Endothelial cell (in vitro differentiated cells): ENCODE measurements at regions not wholly inside any gene's neighbourhood (a gene's known extent, or its start where the extent isn't known, plus 50 kb on each side); places are given as distances from the start of the nearest gene placed in this dataset.

ENCODE experiments used
- DNase-seq: peaks from one replicate; pipeline ENCODE4 v3.0.0; 2021; ENCODE audit warnings: low spot score
- H3K27ac Mint-ChIP-seq: one replicate; pipeline ENCODE4 v1.8.0; 2021; ENCODE audit warnings: mixed read lengths, inconsistent platforms; ENCODE audit not compliant: unreplicated experiment
- H3K27me3 Mint-ChIP-seq: one replicate; pipeline ENCODE4 v1.8.0; 2021; ENCODE audit warnings: mild to moderate bottlenecking, moderate library complexity, mixed read lengths, inconsistent platforms; ENCODE audit not compliant: unreplicated experiment
- H3K36me3 Mint-ChIP-seq: one replicate; pipeline ENCODE4 v1.8.0; 2021; ENCODE audit warnings: mild to moderate bottlenecking, low read depth, mixed read lengths, inconsistent platforms; ENCODE audit not compliant: unreplicated experiment
- H3K4me1 Mint-ChIP-seq: one replicate; pipeline ENCODE4 v1.8.0; 2021; ENCODE audit warnings: mild to moderate bottlenecking, mixed read lengths, inconsistent platforms; ENCODE audit not compliant: unreplicated experiment
- H3K4me3 Mint-ChIP-seq: one replicate; pipeline ENCODE4 v1.8.0; 2021; ENCODE audit warnings: mild to moderate bottlenecking, mixed read lengths, inconsistent platforms; ENCODE audit not compliant: unreplicated experiment
- H3K9me3 Mint-ChIP-seq: one replicate; pipeline ENCODE4 v1.8.0; 2021; ENCODE audit warnings: mixed read lengths, inconsistent platforms; ENCODE audit not compliant: unreplicated experiment
- TF ChIP-seq, protein P1 (sequence below): fragments of 200-600 bp; sonication (generic); IDR thresholded peaks from one replicate; pipeline ENCODE4 v1.5.0; 2021; ENCODE audit warnings: antibody characterized with exemption; ENCODE audit not compliant: unreplicated experiment

DNA sequence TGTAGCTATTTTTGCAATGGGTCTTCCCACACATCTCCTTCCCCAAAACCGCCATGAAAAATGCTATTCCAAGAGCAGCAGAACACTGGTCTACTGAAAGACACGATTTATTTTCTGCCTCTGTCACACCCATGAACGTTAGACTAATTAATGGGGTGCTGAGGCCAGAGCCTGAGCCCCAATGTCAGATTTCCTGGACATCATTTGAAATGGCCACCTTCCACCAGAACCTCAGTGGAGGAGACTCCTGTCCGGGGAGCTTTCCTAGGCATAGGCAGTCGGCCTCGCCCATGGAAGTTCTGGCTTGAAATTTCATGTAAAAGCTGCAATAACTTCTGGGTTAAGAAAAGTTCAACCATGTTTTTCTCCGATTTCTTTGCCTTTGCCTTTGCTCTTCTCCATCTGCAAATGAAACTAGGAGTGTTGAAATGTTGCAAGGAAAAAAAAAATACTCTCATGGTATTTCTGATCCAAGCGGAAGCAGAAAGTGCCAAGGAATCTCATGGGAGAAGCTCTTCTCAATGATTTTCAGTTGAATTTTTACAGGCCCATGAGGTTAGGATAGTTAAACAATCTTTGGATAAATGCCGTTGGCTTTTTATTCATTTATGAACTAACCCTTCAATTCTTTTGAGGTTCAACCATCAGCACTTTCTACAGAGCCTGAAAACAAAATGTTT lies 570.8 kb upstream of the MGMT start:
- H3K27me3 Mint-ChIP-seq, result no peaks in the 10 kb centered on the region
- DNase-seq, result no peak
- no peaks in the 10 kb centered on the region for H3K9me3 Mint-ChIP-seq
- no peak overlapping the region for H3K4me3 Mint-ChIP-seq
- H3K36me3 Mint-ChIP-seq, result no peaks in the 10 kb centered on the region
- no peak overlapping the region for H3K27ac Mint-ChIP-seq
- no peaks in the 10 kb centered on the region for H3K4me1 Mint-ChIP-seq
- TF ChIP-seq, protein P1, sequence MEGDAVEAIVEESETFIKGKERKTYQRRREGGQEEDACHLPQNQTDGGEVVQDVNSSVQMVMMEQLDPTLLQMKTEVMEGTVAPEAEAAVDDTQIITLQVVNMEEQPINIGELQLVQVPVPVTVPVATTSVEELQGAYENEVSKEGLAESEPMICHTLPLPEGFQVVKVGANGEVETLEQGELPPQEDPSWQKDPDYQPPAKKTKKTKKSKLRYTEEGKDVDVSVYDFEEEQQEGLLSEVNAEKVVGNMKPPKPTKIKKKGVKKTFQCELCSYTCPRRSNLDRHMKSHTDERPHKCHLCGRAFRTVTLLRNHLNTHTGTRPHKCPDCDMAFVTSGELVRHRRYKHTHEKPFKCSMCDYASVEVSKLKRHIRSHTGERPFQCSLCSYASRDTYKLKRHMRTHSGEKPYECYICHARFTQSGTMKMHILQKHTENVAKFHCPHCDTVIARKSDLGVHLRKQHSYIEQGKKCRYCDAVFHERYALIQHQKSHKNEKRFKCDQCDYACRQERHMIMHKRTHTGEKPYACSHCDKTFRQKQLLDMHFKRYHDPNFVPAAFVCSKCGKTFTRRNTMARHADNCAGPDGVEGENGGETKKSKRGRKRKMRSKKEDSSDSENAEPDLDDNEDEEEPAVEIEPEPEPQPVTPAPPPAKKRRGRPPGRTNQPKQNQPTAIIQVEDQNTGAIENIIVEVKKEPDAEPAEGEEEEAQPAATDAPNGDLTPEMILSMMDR, result no peak

DNA sequence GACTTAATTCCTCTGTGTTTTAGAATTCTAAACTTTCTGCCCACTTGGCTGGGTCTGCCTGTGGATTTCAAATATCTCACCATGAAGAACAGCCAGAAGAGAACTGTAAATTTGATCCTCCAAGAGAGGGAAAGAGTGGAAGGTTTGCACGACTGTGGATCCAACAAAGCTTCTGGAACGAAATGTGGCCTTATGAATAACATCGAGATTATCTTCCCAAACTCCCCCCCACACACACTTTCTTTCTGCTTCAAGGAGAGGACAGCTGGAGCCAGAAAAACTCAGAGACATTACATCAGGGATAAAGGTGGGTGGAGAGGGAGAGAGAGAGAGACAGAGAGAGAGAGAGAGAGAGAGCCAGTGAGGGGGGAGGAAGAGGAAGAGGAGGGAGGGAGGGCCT lies 570.1 kb upstream of the MGMT start:
- Mint-ChIP-seq H3K27me3 (no peaks in the 10 kb centered on the region), H3K4me1 (peaks cover 4% of the 10 kb centered on the region), H3K4me3 (no peak overlapping the region), H3K9me3 (no peaks in the 10 kb centered on the region), H3K36me3 (no peaks in the 10 kb centered on the region), H3K27ac (no peak overlapping the region)
- no peak for DNase-seq
- TF ChIP-seq, protein P1, result no peak

DNA sequence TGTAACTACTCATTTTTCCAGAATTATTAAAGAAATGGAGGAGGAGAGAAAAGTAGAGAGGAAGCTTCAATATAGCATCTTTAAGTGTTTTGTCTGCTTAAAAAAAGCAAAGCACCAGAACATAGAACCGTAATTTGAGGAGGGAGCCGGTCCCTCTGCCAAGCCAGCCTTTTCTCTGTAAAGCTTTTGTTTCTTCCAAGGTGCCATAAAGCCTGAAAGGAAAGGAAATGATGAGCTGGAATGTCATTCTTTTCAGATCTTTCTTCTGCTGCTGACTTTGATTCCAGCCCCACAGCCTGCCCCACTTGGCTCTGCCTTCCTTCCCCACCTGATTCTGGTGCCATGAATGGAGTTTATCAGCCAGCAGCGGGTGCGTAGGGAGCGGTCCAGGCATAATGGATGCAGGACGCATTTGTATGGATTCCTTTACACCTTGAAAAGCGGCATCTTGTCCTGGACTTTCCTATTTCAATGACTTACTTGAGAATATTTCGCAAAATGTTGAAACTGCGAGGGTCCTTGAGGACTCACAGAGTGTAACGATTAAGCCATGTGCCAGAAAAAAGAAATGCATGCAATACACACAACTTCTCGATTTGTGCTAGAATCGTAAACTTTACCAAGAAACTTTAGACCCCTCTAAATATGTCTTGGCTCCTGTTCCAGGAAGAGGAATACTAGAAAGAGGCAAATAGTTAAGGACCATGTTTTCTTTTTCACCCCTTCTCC lies 569.5 kb upstream of the MGMT start:
- no peak overlapping the region for H3K4me3 Mint-ChIP-seq
- no peak for DNase-seq
- H3K9me3 Mint-ChIP-seq, result no peaks in the 10 kb centered on the region
- TF ChIP-seq, protein P1, result no peak
- H3K27ac Mint-ChIP-seq, result no peak overlapping the region
- no peaks in the 10 kb centered on the region for H3K36me3 Mint-ChIP-seq
- peaks cover 10% of the 10 kb centered on the region for H3K4me1 Mint-ChIP-seq
- no peaks in the 10 kb centered on the region for H3K27me3 Mint-ChIP-seq

DNA sequence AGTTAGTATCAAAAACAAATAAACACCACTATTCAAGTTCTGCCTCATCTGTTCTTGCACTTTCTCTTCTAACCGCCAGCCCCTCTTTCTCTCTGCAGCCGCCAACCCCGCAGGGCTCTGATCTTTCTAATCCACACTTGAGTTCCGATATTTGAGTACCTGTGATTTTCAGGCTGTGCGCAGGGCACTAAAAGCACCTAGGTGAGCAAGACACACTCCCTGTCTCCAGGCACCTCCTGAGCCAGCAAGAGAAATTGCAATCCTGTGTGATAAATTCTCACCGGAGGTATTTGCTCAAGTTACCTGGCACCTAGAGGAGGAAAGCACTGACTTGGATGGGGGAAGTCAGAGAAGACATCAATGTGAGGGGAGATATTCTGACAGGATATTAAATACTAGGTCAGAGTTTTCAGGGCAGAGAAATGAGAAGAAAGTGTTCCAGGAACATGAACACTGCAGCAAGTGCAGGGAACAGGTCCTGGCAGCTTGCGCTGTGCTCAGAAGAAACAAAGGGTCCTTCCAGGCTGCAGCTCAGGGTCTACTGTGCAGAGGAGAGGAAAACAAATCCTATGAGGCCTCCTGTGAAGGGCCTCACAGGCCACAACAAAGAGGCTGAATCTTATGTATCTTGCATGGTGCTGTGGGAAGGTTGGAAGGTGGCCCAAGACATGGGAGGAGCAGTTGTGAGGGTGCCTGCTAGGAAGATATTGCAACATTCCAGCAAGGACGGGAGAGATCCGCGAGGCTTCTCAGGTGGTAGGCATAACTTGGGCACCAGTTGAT lies 568.7 kb upstream of the MGMT start:
- H3K9me3 Mint-ChIP-seq, result no peaks in the 10 kb centered on the region
- TF ChIP-seq, protein P1, result no peak
- no peaks in the 10 kb centered on the region for H3K36me3 Mint-ChIP-seq
- no peak for DNase-seq
- H3K4me3 Mint-ChIP-seq, result no peak overlapping the region
- H3K27ac Mint-ChIP-seq, result no peak overlapping the region
- H3K27me3 Mint-ChIP-seq, result no peaks in the 10 kb centered on the region
- peaks cover 17% of the 10 kb centered on the region for H3K4me1 Mint-ChIP-seq

DNA sequence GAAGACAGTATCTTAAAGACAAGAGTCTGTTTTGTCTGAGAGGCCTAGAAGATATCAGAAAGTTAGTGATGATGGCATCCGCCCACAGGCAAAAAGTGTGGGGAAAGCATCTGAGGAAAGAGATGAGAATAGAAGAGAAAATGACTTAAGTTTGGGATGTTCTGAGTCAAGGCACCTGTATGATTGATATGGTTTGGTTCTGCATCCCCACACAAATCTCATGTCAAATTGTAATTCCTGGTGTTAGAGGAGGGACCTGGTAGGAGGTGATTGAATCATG lies 568.2 kb upstream of the MGMT start:
- no peak for DNase-seq
- TF ChIP-seq, protein P1, result no peak
- H3K4me1 Mint-ChIP-seq, result peaks cover 17% of the 10 kb centered on the region
- H3K9me3 Mint-ChIP-seq, result no peaks in the 10 kb centered on the region
- H3K36me3 Mint-ChIP-seq, result no peaks in the 10 kb centered on the region
- H3K4me3 Mint-ChIP-seq, result no peak overlapping the region
- no peaks in the 10 kb centered on the region for H3K27me3 Mint-ChIP-seq
- no peak overlapping the region for H3K27ac Mint-ChIP-seq
